GM19395 (cell line): ENCODE measurements at regions not wholly inside any gene's neighbourhood (a gene's known extent, or its start where the extent isn't known, plus 50 kb on each side); places are given as distances from the start of the nearest gene placed in this dataset.
A peak's percentile ranks its signal among the peaks of the same experiment; 100 is the strongest.

Experiments
- ATAC-seq: cut with Tn5 transposase; IDR thresholded peaks from one replicate; pipeline ENCODE4 v1.9.1; 2021; ENCODE audit warnings: mild to moderate bottlenecking, moderate library complexity; ENCODE audit not compliant: unreplicated experiment

- no peak for ATAC-seq
These were observed 113.9 kb upstream of the PFKP start for GRCh38 chr10:2953495-2953894.

DNA sequence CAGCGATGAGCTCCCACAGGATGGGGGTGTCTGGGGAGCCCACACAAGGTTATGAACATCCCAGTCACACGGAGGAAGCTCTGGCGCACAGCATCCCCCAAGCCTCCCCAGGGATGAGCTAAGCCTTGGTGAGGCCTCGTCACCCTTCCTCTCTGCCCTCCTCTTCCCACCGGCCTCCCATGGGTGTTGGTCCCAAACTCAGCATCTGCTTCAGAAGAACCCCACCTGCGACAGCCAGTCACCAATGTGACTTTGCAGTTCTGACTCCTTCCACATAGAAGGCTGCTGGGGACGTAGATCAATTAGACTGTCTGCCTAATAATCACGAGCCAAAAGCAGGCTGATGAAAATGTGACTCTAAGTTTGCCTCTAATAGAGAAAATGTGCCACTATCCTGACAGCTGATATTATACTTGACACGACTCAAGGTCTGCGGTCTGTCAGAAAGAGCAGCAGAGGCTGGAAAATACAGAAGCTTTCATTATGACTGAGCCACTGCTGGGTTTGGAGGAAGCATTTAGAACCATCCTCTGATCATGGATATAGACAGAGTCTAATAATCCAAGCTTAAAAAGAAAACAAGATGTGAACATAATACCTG lies 116.0 kb upstream of the PFKP start:
- peak; percentile 26 for ATAC-seq

DNA sequence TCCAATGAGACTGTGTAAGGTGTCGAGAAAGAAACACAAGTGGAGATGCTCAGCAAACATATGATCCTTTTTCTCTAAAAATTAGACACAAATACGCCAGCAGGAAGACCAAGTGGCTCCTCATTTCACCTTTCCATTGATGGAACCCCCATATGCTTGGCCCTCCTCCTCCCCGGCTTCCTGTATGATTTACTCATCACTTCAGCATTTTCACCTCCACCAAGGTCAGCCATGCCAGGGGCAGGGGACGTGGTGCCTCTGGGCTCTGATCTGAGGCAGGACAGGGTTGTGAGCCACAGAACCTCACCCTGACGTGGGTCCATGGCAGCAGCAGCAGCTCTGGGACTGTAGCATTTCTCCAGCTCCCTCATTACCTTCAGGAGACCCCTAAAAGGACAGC lies 116.8 kb upstream of the PFKP start:
- ATAC-seq: no peak

GRCh38 chr10:2949948-2950354 lies 117.4 kb upstream of the PFKP start:
- ATAC-seq: no peak

DNA sequence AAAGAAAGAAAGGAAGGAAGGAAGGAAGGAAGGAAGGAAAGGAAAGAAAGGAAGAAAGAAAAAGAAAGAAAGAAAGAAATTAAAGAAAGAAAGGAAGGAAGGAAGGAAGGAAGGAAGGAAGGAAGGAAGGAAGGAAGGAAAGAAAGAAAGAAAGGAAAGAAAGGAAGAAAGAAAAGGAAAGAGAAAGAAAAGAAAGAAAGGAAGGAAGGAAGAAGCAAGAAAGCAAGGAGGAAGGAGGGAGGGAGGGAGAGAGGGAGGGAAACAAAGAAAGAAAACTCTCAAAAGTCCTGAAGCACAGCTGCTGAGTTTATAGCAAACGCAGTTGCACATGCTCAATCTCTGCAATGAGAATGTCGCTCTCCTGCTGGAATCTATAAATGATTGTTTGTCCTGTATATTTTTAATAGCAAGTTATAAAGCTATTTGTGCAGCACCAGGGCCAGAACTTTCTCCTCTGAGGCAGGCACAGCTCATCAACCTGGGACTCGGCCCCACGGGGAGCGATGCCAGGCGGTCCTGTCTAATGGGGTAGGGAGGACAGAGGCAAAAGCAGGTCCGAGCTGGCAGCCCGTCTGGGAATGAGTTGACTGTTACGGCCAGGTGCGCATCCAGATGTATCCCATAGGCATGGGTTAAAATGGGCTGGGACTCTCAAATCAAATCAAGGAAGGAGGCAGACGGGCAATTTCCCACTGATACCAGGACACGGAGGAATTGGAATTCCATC lies 118.0 kb upstream of the PFKP start:
- ATAC-seq: no peak

GRCh38 chr10:2948127-2948854 lies 119.1 kb upstream of the PFKP start:
- ATAC-seq: peak; percentile 90

DNA sequence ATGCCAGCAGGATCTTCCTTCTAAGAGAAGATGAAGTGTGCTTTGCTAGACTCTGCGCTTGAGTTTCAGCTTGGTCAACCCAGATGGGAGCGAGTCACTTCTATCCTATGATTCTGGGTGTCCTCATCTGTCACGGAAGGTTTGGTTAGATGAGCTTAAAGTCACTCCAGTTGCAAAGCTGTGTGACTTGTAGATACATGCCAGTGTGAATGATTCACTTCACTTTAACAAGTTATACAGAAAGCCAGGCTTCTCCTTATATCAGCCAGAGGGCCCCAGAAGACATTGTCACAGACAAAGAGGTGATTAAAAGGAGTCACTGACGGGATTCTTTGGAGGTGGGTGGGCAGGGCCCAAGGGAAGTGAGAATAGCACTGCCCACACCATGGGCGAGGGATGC lies 122.6 kb upstream of the PFKP start:
- ATAC-seq: no peak

DNA sequence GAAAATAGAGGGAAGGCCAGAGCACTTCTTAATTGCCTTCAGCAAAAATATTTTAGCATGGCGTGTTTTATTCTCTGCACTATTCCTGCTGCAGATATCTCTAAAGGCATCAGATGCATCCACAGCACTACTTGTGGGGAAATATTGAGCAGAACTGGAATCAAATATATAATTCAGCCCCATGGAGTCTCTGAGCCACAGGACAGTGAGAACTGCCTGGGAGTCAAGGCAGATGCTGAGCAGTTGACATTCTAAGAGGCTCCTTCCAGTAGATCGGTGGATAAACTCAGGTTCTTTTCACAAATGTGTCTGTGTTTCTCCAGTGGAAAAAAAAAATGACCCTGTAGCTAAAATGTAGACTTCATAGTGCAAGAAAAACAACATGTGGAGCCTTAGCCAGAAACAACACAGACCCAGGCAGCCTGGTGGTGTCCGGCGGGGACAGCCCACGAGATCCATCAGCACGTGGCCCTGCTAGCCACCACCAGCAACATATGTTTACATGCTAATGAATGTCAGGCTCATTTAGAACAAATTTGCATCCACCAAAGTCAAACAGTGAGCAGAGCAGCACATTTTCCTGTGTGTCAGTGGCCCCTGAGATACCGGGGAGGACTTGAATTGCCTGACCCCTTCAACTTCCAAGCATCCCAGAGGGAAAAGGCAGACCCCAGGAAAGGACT lies 123.3 kb upstream of the PFKP start:
- no peak for ATAC-seq

GRCh38 chr10:2942938-2943337 lies 124.4 kb upstream of the PFKP start:
- ATAC-seq: no peak

DNA sequence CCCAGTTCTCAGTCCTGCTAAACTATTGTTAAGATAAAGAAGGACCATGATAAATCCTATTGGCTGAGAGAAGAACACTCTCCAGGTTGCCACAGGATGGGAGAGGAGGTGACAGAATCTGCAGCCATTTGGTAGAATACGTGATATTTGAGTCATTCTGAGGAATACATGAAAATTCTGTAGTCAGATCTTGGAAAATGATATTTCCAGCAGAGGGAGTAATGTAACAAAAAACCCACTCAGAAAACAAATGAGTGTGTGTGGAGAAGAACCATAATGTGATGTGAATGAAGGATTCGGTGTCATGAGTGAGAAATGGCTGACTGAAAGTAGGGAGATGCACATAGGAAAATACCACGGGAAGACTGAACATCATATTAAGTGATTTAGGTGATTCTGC lies 128.5 kb upstream of the PFKP start:
- no peak for ATAC-seq

- no peak for ATAC-seq
These were observed 130.5 kb upstream of the PFKP start for GRCh38 chr10:2936816-2937215.

- ATAC-seq: no peak
These were observed 131.5 kb upstream of the PFKP start for GRCh38 chr10:2935647-2936386.

DNA sequence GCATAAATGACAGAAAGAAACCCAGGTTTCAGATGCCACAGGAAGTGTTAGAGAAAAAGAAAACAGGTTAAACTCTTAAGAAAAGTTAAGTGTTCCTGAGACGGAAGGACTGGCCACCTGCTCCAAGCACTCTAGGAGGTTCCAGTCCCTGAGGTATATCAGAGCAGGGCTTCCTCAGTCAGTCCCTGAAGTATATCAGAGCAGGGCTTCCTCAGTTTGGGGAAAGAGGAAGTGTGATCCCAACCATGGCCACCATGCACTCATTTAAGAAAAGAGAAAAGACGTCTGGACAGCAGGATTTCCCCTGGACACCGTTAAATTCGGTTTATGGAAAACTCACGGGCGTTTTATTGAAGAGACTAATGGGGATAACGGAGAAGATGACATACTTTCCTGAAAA lies 133.4 kb upstream of the PFKP start:
- no peak for ATAC-seq

DNA sequence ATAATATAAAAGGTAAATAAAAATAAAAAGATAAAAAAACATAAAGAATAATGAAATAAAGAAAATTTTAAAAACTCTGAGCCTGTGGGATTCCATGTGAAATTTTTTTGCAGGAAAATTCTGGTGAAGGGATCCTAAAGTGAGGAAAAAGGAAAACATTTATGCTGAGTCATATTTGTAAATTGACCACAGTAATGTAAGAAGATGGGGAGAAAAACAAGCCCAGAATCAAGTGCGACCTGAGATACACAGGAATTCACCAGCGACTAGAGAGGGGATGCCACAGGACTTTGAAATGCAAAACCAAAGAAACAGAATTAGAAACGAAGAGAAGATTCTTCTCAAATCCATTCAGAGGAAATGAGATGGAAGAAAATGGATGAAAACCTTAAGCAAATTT lies 133.8 kb upstream of the PFKP start:
- no peak for ATAC-seq

- ATAC-seq: no peak
These were observed 134.3 kb upstream of the PFKP start for GRCh38 chr10:2933071-2933470.

DNA sequence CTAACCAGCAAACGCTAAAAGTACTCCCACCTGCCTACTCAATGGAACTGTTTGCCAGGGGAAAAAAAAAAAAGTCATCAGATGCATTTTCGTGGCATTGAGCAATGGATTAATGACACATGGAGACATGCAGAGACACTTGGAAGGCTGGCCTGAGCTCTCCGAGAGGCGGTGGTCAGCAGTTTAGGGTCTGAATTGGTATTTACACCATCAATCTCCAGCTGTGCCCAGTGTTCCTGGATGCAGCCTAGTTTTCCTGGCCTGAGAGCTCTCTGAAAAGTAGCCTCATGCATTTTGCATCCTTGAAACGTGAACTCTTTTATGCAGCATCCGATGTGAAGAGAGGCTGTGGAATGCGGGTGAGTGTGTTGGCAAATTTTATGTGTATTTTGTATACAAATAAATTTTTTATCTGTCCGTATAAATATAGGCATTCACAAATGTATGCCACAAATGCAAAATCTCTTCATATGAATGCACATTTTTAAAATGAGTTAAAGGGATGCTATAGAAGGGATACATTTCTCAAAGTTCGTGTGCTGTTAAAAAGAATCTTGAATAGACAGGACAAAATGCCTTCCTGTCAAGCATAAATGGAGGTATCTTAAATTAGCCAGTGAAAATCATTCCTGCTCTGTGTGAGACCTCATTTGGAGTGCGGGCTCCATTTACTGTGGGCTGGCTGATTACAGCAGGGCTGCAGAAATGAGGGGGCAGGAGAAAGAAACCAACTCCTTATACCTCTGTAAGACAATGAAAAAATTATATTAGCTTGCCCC lies 137.7 kb upstream of the PFKP start:
- no peak for ATAC-seq

DNA sequence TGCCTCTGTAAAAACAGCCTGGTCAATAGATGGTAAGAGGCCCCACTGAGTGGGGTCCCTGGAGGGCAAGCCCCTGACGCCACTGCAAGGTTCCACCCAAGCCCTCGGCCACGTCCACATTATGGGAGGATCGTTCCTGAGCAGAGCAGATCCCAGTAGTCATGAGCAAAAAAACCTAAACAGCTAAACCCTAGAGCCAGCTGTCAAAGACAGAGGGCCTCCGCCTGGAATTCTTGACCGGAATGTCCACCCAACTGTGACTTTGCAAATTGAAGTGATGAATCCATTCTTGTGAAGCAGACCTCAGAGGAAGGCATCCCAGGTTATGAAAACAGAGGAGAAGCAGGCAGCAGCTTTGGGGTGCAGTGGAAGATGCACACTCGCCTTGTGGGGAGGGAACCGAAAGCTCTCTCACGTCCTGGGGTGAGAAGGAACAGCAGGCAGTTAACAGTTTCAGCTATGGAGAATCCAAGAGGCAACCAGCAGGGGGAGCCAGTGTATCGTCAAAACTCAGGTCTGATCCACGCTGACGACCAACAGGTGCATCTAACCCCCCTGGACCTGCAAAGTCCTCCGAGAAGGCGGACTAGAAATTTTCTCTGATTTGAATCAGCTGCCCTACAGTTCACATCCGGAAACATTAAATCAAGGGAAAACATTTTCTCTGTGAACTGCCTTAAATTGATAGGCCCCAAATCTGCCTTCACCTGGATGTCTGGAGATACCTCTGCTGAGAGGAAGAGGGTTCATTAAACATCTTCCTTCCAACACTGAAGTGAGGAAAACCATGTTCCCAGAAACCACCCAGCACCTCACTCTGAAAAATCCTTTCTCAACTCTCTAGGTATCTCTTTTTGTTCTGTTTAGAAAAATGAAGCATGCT lies 139.1 kb upstream of the PFKP start:
- peak; percentile 96 for ATAC-seq

- no peak for ATAC-seq
These were observed 140.3 kb upstream of the PFKP start for GRCh38 chr10:2926918-2927660.

GRCh38 chr10:2925631-2926030 lies 141.7 kb upstream of the PFKP start:
- ATAC-seq: no peak
